ENCODE measurements at regions not wholly inside any gene's neighbourhood (a gene's known extent, or its start where the extent isn't known, plus 50 kb on each side); places are given as distances from the start of the nearest gene placed in this dataset.

DNA sequence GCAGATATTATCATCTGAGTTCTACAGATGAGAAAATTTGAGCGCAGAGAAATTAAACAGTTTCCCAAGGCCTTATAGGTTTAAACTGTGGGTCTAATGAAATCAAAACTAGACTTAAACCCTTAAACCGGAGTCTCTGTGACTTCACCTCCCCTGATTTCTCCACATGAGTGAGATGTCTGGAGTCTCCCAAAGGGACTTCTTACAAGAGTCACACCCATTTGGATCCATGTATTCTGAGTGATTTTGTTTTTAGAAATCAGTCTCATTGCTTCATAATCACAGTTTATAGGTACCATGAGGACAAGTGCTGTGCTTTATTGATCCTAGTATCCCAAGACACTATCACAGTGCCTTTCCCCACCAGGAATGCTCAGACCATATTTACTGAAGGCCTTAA, 206.0 kb upstream of the JUN start:
- DNase-seq (ENCODE audit: low spot score), result no peak
- in situ Hi-C loops (cut with MboI; ENCODE audit: low pct_unique_long_range_greater_than_20kb, low sequenced_read_pairs, unreplicated experiment), result no loop called here
- TF ChIP-seq, protein P1, sequence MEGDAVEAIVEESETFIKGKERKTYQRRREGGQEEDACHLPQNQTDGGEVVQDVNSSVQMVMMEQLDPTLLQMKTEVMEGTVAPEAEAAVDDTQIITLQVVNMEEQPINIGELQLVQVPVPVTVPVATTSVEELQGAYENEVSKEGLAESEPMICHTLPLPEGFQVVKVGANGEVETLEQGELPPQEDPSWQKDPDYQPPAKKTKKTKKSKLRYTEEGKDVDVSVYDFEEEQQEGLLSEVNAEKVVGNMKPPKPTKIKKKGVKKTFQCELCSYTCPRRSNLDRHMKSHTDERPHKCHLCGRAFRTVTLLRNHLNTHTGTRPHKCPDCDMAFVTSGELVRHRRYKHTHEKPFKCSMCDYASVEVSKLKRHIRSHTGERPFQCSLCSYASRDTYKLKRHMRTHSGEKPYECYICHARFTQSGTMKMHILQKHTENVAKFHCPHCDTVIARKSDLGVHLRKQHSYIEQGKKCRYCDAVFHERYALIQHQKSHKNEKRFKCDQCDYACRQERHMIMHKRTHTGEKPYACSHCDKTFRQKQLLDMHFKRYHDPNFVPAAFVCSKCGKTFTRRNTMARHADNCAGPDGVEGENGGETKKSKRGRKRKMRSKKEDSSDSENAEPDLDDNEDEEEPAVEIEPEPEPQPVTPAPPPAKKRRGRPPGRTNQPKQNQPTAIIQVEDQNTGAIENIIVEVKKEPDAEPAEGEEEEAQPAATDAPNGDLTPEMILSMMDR (IDR thresholded peaks at IDR 0.05; ENCODE audit: extremely low read depth, insufficient read depth, missing control alignments), result no peak

DNA sequence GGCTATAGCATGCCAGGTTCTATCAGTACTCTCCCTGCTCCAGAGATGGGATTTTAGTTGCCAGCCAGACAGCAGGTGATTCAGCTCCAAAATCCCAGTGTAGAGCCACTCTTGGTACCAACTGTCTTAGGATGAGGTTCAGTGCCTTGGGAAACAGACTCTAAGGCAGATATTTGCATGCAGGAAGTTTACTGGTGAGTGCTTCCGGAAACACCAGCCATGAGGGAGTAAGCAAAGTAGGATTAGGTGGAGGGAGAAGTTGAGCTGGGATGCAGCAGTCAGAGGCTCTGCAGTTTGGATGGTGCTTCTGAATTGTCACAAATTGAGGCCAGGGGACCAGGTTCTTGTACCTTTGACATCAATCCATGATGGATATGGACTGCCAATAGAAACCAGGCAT, 207.5 kb upstream of the JUN start:
- TF ChIP-seq, protein P1 (IDR thresholded peaks at IDR 0.05; ENCODE audit: extremely low read depth, insufficient read depth, missing control alignments), result no peak
- no peak for DNase-seq (ENCODE audit: low spot score)
- in situ Hi-C loops (cut with MboI; ENCODE audit: low pct_unique_long_range_greater_than_20kb, low sequenced_read_pairs, unreplicated experiment), result no loop called here

DNA sequence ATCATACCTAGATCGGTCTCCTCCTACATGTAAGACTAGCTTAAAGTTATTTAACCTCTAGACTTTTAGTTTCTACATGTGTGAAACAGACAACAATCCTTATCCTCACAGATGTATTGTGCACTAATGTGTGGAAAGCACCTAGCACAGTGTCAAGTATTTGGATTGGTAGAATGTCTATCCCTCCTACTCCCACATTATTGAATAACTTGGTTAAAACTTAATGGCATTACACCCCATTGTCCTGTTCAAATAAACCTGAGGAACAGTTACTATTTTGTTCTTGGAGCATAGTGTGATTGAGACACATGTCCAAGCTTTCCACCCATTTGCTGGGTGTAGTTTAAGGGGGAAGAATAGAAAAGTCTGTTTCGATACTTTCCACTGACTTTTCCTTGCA, 208.8 kb upstream of the JUN start:
- TF ChIP-seq, protein P1 (IDR thresholded peaks at IDR 0.05; ENCODE audit: extremely low read depth, insufficient read depth, missing control alignments), result no peak
- no peak for DNase-seq (ENCODE audit: low spot score)
- in situ Hi-C loops (cut with MboI; ENCODE audit: low pct_unique_long_range_greater_than_20kb, low sequenced_read_pairs, unreplicated experiment), result no loop called here

DNA sequence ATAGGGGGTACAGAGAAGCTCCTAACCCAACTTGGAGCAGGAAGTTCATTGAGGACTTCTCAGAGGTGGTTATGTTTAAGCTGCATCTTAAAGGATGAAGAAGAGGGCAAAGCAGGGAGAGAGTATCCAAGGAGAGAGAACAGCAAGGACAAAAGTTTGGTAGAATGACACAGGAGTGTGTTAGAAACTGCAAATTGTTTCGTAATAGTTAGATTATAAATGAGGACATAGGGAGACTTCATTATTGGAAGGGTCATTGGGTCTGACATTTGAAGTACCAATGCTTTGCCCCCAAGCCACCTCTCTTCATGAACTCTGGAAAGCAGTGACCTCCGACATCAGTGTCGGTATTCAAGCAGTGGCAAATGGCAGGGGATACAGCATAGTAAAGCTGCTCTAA, 209.6 kb upstream of the JUN start:
- in situ Hi-C loops (cut with MboI; ENCODE audit: low pct_unique_long_range_greater_than_20kb, low sequenced_read_pairs, unreplicated experiment), result no loop called here
- DNase-seq (ENCODE audit: low spot score), result no peak
- TF ChIP-seq, protein P1 (IDR thresholded peaks at IDR 0.05; ENCODE audit: extremely low read depth, insufficient read depth, missing control alignments), result no peak

DNA sequence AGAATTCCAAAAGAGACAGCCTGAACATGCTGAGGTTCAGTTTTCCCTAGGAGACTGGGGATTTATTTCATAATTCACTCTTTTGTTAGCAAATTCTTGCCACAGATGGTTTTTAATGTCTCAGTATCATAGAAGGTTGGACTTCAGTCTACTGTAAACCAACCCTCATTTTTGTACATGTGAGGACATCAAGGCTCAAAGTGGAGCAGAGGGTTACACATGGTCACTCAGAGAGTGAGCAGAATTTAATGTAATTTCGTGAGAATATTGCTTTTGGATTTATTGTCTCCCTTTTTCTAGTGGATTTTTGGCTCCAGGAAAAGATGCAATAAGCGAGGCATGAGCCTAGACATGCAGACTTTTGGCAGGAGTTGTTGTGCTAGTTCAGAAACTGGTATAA, 210.8 kb upstream of the JUN start:
- TF ChIP-seq, protein P1 (IDR thresholded peaks at IDR 0.05; ENCODE audit: extremely low read depth, insufficient read depth, missing control alignments), result no peak
- no peak for DNase-seq (ENCODE audit: low spot score)
- in situ Hi-C loops (cut with MboI; ENCODE audit: low pct_unique_long_range_greater_than_20kb, low sequenced_read_pairs, unreplicated experiment), result no loop called here

- in situ Hi-C loops (cut with MboI; ENCODE audit: low pct_unique_long_range_greater_than_20kb, low sequenced_read_pairs, unreplicated experiment), result no loop called here
- DNase-seq (ENCODE audit: low spot score), result no peak
- TF ChIP-seq, protein P1 (IDR thresholded peaks at IDR 0.05; ENCODE audit: extremely low read depth, insufficient read depth, missing control alignments), result no peak
Measured at GRCh38 chr1:58996341-58997059, 212.7 kb upstream of the JUN start.
